ENCODE measurements at regions not wholly inside any gene's neighbourhood (a gene's known extent, or its start where the extent isn't known, plus 50 kb on each side); places are given as distances from the start of the nearest gene placed in this dataset.

GRCh38 chr6:113528111-113528510 is 329.0 kb upstream of the MARCKS start:
- no peak for TF ChIP-seq CTCF (conservative IDR thresholded peaks at IDR 0.05; ENCODE audit: low read depth, low read length)
- no peak overlapping the region for H3K4me3 ChIP-seq (ENCODE audit: low read length)
- DNase-seq (ENCODE audit: low read depth): no peak

- H3K4me3 ChIP-seq (ENCODE audit: low read length): no peak overlapping the region
- no peak for DNase-seq (ENCODE audit: low read depth)
- TF ChIP-seq CTCF (conservative IDR thresholded peaks at IDR 0.05; ENCODE audit: low read depth, low read length): no peak
These were observed 327.9 kb upstream of the MARCKS start for GRCh38 chr6:113529196-113529595.

GRCh38 chr6:113529879-113530278 is 327.3 kb upstream of the MARCKS start:
- no peak overlapping the region for H3K4me3 ChIP-seq (ENCODE audit: low read length)
- DNase-seq (ENCODE audit: low read depth): no peak
- no peak for TF ChIP-seq CTCF (conservative IDR thresholded peaks at IDR 0.05; ENCODE audit: low read depth, low read length)

GRCh38 chr6:113530769-113531168 is 326.4 kb upstream of the MARCKS start:
- DNase-seq (ENCODE audit: low read depth): no peak
- no peak for TF ChIP-seq CTCF (conservative IDR thresholded peaks at IDR 0.05; ENCODE audit: low read depth, low read length)
- no peak overlapping the region for H3K4me3 ChIP-seq (ENCODE audit: low read length)

GRCh38 chr6:113539202-113539601 is 317.9 kb upstream of the MARCKS start:
- no peak for DNase-seq (ENCODE audit: low read depth)
- no peak overlapping the region for H3K4me3 ChIP-seq (ENCODE audit: low read length)
- TF ChIP-seq CTCF (conservative IDR thresholded peaks at IDR 0.05; ENCODE audit: low read depth, low read length): no peak

GRCh38 chr6:113539623-113540022 is 317.5 kb upstream of the MARCKS start:
- no peak for DNase-seq (ENCODE audit: low read depth)
- no peak for TF ChIP-seq CTCF (conservative IDR thresholded peaks at IDR 0.05; ENCODE audit: low read depth, low read length)
- H3K4me3 ChIP-seq (ENCODE audit: low read length): no peak overlapping the region

GRCh38 chr6:113540466-113540865 is 316.7 kb upstream of the MARCKS start:
- DNase-seq (ENCODE audit: low read depth): no peak
- H3K4me3 ChIP-seq (ENCODE audit: low read length): no peak overlapping the region
- no peak for TF ChIP-seq CTCF (conservative IDR thresholded peaks at IDR 0.05; ENCODE audit: low read depth, low read length)

Data from retinal pigment epithelial cell (primary cell).